AG09309 (cell line): ENCODE measurements at regions not wholly inside any gene's neighbourhood (a gene's known extent, or its start where the extent isn't known, plus 50 kb on each side); places are given as distances from the start of the nearest gene placed in this dataset.
"Not testable (repeated sequence)": the region's sequence is repeated elsewhere in the genome, so short reads cannot be mapped to it uniquely, and the experiment has no call there.

Experiments used
- DNase-seq: peaks from one replicate; pipeline ENCODE4 v3.0.0-alpha.2; 2010; ENCODE audit warnings: low read depth
- H3K4me3 ChIP-seq: 2 replicates; pipeline ENCODE4 v1.5.1; 2011; ENCODE audit warnings: mild to moderate bottlenecking, low read depth, low read length, moderate library complexity; ENCODE audit not compliant: control insufficient read depth
- TF ChIP-seq, protein P1 (sequence below): IDR thresholded peaks from 2 replicates; pipeline ENCODE4 v1.5.1; 2011; ENCODE audit warnings: mild to moderate bottlenecking, low read depth, low read length, inconsistent platforms; ENCODE audit not compliant: insufficient read depth, control insufficient read depth; ENCODE audit errors: missing control alignments

DNA sequence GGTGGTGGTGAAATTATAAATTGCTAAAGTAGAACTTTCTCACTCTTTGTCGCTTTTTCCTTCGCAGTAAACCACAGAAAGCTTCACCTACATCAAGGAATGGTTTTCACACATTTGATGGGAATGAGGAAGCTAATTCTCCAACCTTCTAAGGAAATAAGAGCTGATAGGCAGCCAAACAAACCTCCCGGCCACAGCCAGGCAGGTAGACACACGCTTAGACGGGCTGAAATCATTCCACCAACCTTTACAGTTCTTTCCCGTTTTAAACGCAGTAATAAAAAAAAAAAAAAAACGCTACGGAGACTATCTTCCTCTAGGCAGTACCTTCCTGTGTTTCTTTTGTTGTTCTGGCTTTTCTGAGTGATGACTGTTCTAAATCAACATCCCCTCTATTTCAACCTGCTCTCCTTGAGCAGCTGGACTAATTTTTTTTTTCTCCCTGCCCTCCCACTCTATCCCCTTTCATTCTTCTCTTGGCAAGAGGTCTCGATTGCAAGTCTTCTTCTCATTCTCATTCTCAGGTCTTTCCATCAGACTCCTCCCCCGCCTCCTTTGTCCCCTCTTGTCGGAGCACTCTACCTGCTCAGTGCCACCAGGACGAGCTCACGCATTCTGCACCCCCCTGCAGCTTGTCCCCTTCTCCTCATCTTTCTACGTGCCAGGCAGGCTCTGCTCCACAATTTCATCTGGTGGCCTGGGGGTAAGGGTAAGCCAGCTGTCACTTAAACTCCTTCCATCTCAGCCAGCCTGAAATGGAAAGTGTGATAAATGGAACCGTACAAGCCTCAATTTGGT, 391.1 kb upstream of the MDFIC2 start:
- TF ChIP-seq, protein P1, sequence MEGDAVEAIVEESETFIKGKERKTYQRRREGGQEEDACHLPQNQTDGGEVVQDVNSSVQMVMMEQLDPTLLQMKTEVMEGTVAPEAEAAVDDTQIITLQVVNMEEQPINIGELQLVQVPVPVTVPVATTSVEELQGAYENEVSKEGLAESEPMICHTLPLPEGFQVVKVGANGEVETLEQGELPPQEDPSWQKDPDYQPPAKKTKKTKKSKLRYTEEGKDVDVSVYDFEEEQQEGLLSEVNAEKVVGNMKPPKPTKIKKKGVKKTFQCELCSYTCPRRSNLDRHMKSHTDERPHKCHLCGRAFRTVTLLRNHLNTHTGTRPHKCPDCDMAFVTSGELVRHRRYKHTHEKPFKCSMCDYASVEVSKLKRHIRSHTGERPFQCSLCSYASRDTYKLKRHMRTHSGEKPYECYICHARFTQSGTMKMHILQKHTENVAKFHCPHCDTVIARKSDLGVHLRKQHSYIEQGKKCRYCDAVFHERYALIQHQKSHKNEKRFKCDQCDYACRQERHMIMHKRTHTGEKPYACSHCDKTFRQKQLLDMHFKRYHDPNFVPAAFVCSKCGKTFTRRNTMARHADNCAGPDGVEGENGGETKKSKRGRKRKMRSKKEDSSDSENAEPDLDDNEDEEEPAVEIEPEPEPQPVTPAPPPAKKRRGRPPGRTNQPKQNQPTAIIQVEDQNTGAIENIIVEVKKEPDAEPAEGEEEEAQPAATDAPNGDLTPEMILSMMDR: no peak
- H3K4me3 ChIP-seq: no peak overlapping the region
- DNase-seq: no peak

DNA sequence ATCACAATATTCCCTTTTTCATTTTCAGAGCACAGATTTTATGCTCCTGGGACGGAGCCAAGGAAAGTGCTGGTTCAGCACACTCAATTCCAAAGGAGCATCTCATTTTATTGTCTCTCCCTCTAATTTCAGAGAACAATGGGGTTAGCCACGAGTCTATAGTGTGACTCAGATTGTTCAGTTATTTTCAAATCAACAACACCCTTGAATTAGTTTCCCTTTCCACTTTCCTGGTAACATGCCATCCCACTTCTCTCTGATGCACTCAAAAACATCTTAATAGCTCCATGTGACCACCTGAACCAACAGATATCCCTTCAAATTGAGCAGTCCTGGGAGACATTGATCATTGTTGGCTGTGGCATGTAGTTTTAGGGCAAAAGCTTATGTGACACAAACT, 389.7 kb upstream of the MDFIC2 start:
- DNase-seq: no peak
- H3K4me3 ChIP-seq: no peak overlapping the region
- TF ChIP-seq, protein P1: no peak

DNA sequence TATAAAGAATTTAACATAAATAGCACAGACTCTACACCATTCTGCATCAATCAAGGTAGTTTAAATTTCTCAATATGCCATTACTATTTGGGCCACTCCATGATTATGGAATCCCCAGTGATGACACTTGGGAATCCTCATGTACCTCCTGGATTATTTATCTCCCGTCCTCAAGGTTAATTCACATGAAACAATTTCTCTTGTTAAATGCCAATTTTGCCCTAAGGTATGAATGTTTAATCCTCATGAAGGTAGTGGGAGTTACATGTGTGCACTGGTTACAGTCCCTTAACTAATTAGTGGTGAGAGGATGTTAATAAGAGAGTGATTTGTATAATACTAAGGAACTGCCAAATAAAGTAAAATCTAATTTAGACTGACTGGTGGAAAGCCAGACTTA, 372.3 kb upstream of the MDFIC2 start:
- TF ChIP-seq, protein P1: no peak
- no peak overlapping the region for H3K4me3 ChIP-seq
- DNase-seq: no peak

DNA sequence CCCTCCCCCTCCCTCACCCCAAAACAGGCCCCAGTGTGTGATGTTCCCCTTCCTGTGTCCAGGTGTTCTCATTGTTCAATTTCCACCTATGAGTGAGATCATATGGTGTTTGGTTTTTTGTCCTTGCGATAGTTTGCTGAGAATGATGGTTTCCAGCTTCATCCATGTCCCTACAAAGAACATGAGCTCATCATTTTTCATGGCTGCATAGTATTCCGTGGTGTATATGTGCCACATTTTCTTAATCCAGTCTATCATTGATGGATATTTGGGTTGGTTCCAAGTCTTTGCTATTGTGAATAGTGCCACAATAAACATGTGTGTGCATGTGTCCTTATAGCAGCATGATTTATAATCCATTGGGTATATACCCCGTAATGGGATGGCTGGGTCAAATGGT, 363.4 kb upstream of the MDFIC2 start:
- not testable (repeated sequence) for H3K4me3 ChIP-seq, DNase-seq

DNA sequence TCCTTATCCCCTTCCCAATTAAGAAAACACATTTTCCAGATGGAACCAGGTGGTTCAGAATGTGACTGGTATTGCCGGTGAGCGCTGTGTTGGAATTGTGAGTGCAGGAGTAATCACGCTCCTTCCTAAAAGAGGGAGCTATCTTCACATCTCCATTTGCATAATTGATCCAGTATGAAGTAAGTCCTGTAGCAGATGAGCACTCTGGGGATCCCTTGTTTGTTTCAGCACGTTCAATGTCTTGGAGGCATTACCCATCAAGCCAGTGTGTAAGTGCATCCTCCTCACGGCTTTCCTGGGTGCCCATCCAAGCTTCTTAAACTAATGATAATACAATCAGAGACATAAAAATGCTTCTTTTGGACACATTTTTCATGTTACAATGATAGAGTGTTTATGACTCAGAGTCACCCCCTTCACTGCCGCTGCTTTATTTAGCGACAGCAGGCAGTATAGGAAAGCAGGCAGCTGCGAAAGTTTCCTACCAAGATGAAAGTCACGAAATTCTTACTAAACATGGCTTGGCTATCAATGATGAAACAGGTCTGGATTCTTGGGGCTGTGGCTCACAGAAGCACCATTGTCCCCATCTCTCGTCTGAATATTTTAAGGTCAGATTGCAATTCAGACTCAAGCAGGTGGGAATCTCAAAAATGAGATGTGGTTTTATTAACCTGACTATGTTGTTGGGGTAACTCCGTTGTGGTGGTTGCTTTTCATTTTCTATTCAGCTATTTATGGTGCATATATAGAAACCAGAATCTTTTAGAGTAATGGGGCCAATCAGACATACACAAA, 346.3 kb upstream of the MDFIC2 start:
- no peak for DNase-seq
- H3K4me3 ChIP-seq: no peak overlapping the region

DNA sequence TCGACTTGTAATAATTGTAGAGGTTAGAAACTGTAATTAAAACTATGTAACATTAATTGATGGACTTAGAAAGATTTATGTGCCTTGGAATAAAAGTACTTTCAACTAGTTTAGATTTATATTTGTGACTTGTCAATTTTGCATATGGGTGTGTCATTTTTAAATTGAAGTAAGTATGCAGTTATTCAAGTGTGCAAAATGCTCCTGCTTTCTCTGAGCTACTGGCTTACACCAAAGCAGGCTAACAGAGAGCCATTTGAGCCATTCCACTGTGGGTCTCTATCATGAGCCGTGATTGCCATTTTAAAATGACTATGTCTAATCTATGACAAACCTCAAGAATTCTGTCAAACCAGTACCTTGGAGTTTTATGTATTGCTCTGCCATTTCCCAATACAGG, 345.0 kb upstream of the MDFIC2 start:
- no peak for DNase-seq

More for the DNA sequence above, 346.3 kb upstream of the MDFIC2 start:
- TF ChIP-seq, protein P1: no peak

More for the DNA sequence above, 345.0 kb upstream of the MDFIC2 start:
- TF ChIP-seq, protein P1: no peak
- no peak overlapping the region for H3K4me3 ChIP-seq
